Occipital lobe (tissue), 1 donor: ENCODE measurements at regions not wholly inside any gene's neighbourhood (a gene's known extent, or its start where the extent isn't known, plus 50 kb on each side); places are given as distances from the start of the nearest gene placed in this dataset.
"Not testable (repeated sequence)": the region's sequence is repeated elsewhere in the genome, so short reads cannot be mapped to it uniquely, and the experiment has no call there.

ENCODE experiments used
- DNase-seq: peaks from one replicate; lab custom pipeline; 2025; lab: John Stamatoyannopoulos, UW

- no peak for DNase-seq
Observed at GRCh38 chr9:84502066-84502465, 161.5 kb upstream of the SLC28A3 start.

- no peak for DNase-seq
Observed at GRCh38 chr9:84504360-84504759, 163.8 kb upstream of the SLC28A3 start.

GRCh38 chr9:84511651-84512050 lies 157.9 kb upstream of the NTRK2 start:
- no peak for DNase-seq

- no peak for DNase-seq
Observed at GRCh38 chr9:84512493-84512892, 157.0 kb upstream of the NTRK2 start.

GRCh38 chr9:84513473-84513872 lies 156.1 kb upstream of the NTRK2 start:
- no peak for DNase-seq

GRCh38 chr9:84513979-84514378 lies 155.6 kb upstream of the NTRK2 start:
- no peak for DNase-seq

GRCh38 chr9:84514421-84514820 lies 155.1 kb upstream of the NTRK2 start:
- DNase-seq: no peak

- DNase-seq: no peak
Observed at GRCh38 chr9:84517026-84517425, 152.5 kb upstream of the NTRK2 start.

- no peak for DNase-seq
Observed at GRCh38 chr9:84519413-84519812, 150.1 kb upstream of the NTRK2 start.

GRCh38 chr9:84521208-84521607 lies 148.3 kb upstream of the NTRK2 start:
- no peak for DNase-seq

GRCh38 chr9:84526211-84526610 lies 143.3 kb upstream of the NTRK2 start:
- DNase-seq: not testable (repeated sequence)

GRCh38 chr9:84527060-84527720 lies 142.3 kb upstream of the NTRK2 start:
- not testable (repeated sequence) for DNase-seq

GRCh38 chr9:84535973-84536372 lies 133.6 kb upstream of the NTRK2 start:
- DNase-seq: not testable (repeated sequence)

- DNase-seq: no peak
Observed at GRCh38 chr9:84538879-84539278, 130.7 kb upstream of the NTRK2 start.

- DNase-seq: no peak
Observed at GRCh38 chr9:84542554-84542953, 127.0 kb upstream of the NTRK2 start.

- DNase-seq: no peak
Observed at GRCh38 chr9:84554069-84554664, 115.4 kb upstream of the NTRK2 start.

- DNase-seq: no peak
Observed at GRCh38 chr9:84556556-84556955, 113.0 kb upstream of the NTRK2 start.

GRCh38 chr9:84557751-84558150 lies 111.8 kb upstream of the NTRK2 start:
- no peak for DNase-seq

GRCh38 chr9:84563691-84564090 lies 105.8 kb upstream of the NTRK2 start:
- DNase-seq: no peak

GRCh38 chr9:84567805-84568204 lies 101.7 kb upstream of the NTRK2 start:
- no peak for DNase-seq

- no peak for DNase-seq
Observed at GRCh38 chr9:84570482-84571154, 98.9 kb upstream of the NTRK2 start.

GRCh38 chr9:84573083-84573482 lies 96.4 kb upstream of the NTRK2 start:
- DNase-seq: no peak

GRCh38 chr9:84575705-84576104 lies 93.8 kb upstream of the NTRK2 start:
- DNase-seq: no peak
